ENCODE measurements at regions not wholly inside any gene's neighbourhood (a gene's known extent, or its start where the extent isn't known, plus 50 kb on each side); places are given as distances from the start of the nearest gene placed in this dataset.

DNA sequence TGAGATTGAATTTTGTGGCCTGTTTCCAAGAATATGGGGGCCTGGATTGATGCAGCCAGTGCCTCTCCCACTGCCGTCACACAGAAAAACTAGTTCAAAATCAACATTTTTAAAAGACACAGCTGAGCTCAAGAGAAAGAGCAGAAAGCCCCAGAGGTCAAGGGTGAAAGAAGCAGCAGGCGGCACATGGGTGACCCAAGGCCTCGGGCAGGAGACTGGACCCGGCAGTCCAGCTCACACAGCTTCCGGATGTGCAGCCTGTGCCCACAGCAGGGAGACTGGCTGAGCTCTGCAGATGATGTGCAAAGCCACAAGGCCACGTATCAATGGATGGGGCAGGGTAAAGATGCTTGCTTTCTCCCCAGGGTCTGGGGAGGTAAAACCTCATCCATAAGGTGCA lies 50.4 kb upstream of the RNF32 start:
- no peaks in the 10 kb centered on the region for H3K9me3 ChIP-seq
- intact Hi-C loops (cut with DNase I; ENCODE audit: low total_unique reads) = no loop called here
- ATAC-seq = no peak
- H3K27me3 ChIP-seq = no peaks in the 10 kb centered on the region
- in situ Hi-C loops (cut with MboI; ENCODE audit: low sequenced_read_pairs in 4 of 4) = no loop called here
- no peaks in the 10 kb centered on the region for H3K36me3 ChIP-seq
- H3K4me3 ChIP-seq = no peak overlapping the region
- no peaks in the 10 kb centered on the region for H3K4me1 ChIP-seq
- TF ChIP-seq POLR2A (IDR thresholded peaks at IDR 0.05) (no peak), CTCF (IDR thresholded peaks at IDR 0.05 in 4 of 5, conservative IDR thresholded peaks at IDR 0.05 in 1 of 5) (no peak)
- no peak for DNase-seq
- H3K27ac ChIP-seq = no peak overlapping the region

DNA sequence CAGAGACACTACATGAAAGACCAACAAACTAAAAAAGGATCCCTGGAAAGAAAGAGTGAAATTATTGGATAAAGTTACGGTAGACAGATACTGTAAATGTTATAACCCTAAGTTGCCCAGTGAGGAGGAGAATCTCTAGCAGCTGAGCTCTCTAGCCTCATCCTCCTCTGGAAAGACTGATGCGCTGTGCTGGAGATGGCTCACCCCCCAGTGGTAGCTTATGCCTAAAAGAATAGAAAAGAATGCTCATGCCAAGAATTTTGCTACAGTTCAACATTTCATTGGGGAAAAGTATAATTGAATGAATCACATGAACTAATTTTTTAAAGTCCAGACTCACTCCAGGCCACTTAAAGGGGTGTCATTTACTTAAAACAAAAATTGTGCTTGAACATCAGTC lies 50.8 kb upstream of the RNF32 start:
- Histone ChIP-seq H3K27me3 (no peaks in the 10 kb centered on the region), H3K4me3 (no peak overlapping the region), H3K36me3 (no peaks in the 10 kb centered on the region), H3K27ac (no peak overlapping the region), H3K4me1 (no peaks in the 10 kb centered on the region), H3K9me3 (no peaks in the 10 kb centered on the region)
- DNase-seq (no peak), ATAC-seq (no peak)
- TF ChIP-seq POLR2A (IDR thresholded peaks at IDR 0.05) = no peak
- no peak for TF ChIP-seq CTCF (IDR thresholded peaks at IDR 0.05 in 4 of 5, conservative IDR thresholded peaks at IDR 0.05 in 1 of 5)
- in situ Hi-C loops (cut with MboI; ENCODE audit: low sequenced_read_pairs in 4 of 4) (no loop called here), intact Hi-C loops (cut with DNase I; ENCODE audit: low total_unique reads) (no loop called here)

- no peak overlapping the region for H3K27ac ChIP-seq
- intact Hi-C loops (cut with DNase I; ENCODE audit: low total_unique reads) (no loop called here), in situ Hi-C loops (cut with MboI; ENCODE audit: low sequenced_read_pairs in 4 of 4) (no loop called here)
- H3K4me1 ChIP-seq = no peaks in the 10 kb centered on the region
- TF ChIP-seq CTCF (IDR thresholded peaks at IDR 0.05 in 4 of 5, conservative IDR thresholded peaks at IDR 0.05 in 1 of 5) = no peak
- TF ChIP-seq POLR2A (IDR thresholded peaks at IDR 0.05) = no peak
- no peak for ATAC-seq
- no peaks in the 10 kb centered on the region for H3K36me3 ChIP-seq
- H3K9me3 ChIP-seq = no peaks in the 10 kb centered on the region
- H3K4me3 ChIP-seq = no peak overlapping the region
- no peaks in the 10 kb centered on the region for H3K27me3 ChIP-seq
- DNase-seq = no peak
Observed at GRCh38 chr7:156585926-156586325, 54.6 kb upstream of the RNF32 start.

DNA sequence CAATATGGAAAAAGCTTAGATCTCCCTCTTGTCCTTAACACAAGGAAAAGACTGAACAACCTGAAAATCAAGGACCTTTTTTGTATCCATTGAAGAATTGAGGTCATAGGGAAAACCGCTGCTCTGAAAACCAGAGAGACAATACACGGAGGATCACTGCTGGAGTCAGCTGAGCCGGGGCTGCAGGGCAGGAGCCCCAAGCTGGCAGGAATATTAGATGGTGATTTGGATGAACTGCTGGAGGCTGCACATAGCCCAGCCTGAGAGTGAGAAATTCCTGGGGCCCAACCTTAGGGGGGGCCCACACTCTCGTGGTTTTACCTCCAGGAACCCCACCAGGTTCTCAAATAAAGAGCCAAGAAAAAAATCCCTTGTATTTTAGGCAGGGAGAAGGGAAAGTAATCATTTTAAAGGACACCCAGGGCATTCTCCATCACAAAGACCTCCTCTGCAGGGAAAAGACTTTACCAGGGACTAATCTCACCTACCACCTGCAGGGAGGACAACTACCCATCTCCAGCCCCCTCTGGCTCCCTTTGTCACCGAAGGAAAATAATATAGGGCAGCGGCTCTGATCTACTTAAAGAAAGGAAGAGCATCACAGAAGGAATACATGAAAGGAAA lies 55.4 kb upstream of the RNF32 start:
- H3K4me1 ChIP-seq = no peaks in the 10 kb centered on the region
- in situ Hi-C loops (cut with MboI; ENCODE audit: low sequenced_read_pairs in 4 of 4) = no loop called here

More for the DNA sequence above, 55.4 kb upstream of the RNF32 start:
- DNase-seq = no peak
- intact Hi-C loops (cut with DNase I; ENCODE audit: low total_unique reads) = no loop called here
- H3K27ac ChIP-seq = no peak overlapping the region
- H3K36me3 ChIP-seq = no peaks in the 10 kb centered on the region
- TF ChIP-seq CTCF (IDR thresholded peaks at IDR 0.05 in 4 of 5, conservative IDR thresholded peaks at IDR 0.05 in 1 of 5) = no peak
- no peak for TF ChIP-seq POLR2A (IDR thresholded peaks at IDR 0.05)
- H3K4me3 ChIP-seq = no peak overlapping the region
- no peak for ATAC-seq
- H3K9me3 ChIP-seq = no peaks in the 10 kb centered on the region
- no peaks in the 10 kb centered on the region for H3K27me3 ChIP-seq

Data from gastrocnemius medialis (tissue), 4 donors.